ENCODE measurements at regions not wholly inside any gene's neighbourhood (a gene's known extent, or its start where the extent isn't known, plus 50 kb on each side); places are given as distances from the start of the nearest gene placed in this dataset.
"Not testable (repeated sequence)": the region's sequence is repeated elsewhere in the genome, so short reads cannot be mapped to it uniquely, and the experiment has no call there.

DNA sequence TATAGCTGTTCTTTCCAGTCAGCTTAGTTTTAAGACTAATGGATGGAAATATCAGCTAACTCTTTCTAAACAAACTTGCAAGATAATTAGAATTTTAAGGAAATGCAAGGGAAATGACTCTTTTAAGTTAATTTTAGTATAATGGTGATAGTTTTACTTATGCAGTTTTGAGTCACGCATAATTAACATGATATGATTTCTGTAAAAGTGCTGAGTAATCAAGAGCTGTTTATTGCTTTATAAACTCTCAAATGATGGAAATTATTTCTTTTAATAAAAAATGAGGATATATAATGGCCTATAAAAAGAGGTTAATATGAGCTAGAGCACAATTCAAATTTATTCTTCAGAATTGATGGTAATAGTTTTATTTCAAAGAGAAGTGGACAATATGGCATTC, 385.9 kb downstream of the GLUD2 start (continued):
- TF ChIP-seq RELB (IDR thresholded peaks at IDR 0.05; ENCODE audit: low read depth) = no peak
- TF ChIP-seq ATF2 (IDR thresholded peaks at IDR 0.05; ENCODE audit: low read length) = no peak
- TF ChIP-seq MTA2 (IDR thresholded peaks at IDR 0.05; ENCODE audit: low read depth) = no peak

GRCh38 chrX:121437666-121438065, 390.3 kb downstream of the GLUD2 start:
- H3K4me1 ChIP-seq (ENCODE audit: control insufficient read depth, insufficient read depth, low read length); H4K20me1 ChIP-seq (ENCODE audit: control insufficient read depth, insufficient read depth); in situ Hi-C loops (cut with MboI); H3K4me3 ChIP-seq; H3K27me3 ChIP-seq (replicated peaks in 1 of 2; ENCODE audit: control insufficient read depth in 2 of 2, insufficient read depth in 2 of 2, low read length in 1 of 2); DNase-seq (ENCODE audit: low read depth, low spot score); H3K79me2 ChIP-seq (ENCODE audit: control insufficient read depth, insufficient read depth, low read length); H3K36me3 ChIP-seq (ENCODE audit: control insufficient read depth in 2 of 2, insufficient read depth in 2 of 2, low read length in 1 of 2); H3K9me3 ChIP-seq (replicated peaks; ENCODE audit: control insufficient read depth, insufficient read depth, low read length); intact Hi-C loops (cut with micrococcal nuclease; ENCODE audit: unreplicated experiment); H2AFZ ChIP-seq (ENCODE audit: control insufficient read depth, low read depth, low read length); H3K27ac ChIP-seq (ENCODE audit: control insufficient read depth, insufficient read depth); RAD21 ChIA-PET (ENCODE audit: unreplicated experiment); ATAC-seq; POLR2A ChIA-PET; BruUV-seq (replicated peaks); CTCF ChIA-PET; SMC1A ChIA-PET (ENCODE audit: uncharacterized antibody, unreplicated experiment); H3K9ac ChIP-seq (ENCODE audit: control insufficient read depth, insufficient read depth, low read length); H3K4me2 ChIP-seq (ENCODE audit: control insufficient read depth, insufficient read depth); FAIRE-seq: not testable (repeated sequence)
- 66% methylated on average over 23 of the region's 23 CpGs for WGBS (ENCODE audit: insufficient coverage, insufficient replicate concordance, low lambda C conversion rate, missing lambda C conversion rate)

All from GM12878 (cell line).